ENCODE measurements at regions not wholly inside any gene's neighbourhood (a gene's known extent, or its start where the extent isn't known, plus 50 kb on each side); places are given as distances from the start of the nearest gene placed in this dataset.

- no peaks in the 10 kb centered on the region for H3K9me3 ChIP-seq (ENCODE audit: insufficient read depth, low read depth)
- H3K27ac ChIP-seq, result no peak overlapping the region
- H4K20me1 ChIP-seq (ENCODE audit: insufficient read depth), result no peaks in the 10 kb centered on the region
- no TSS peak for BruUV-seq (replicated peaks)
- no peaks in the 10 kb centered on the region for H3K27me3 ChIP-seq (ENCODE audit: insufficient read depth, low read depth)
- intact Hi-C loops (cut with micrococcal nuclease; ENCODE audit: unreplicated experiment), result no loop called here
- H3K4me3 ChIP-seq, result no peak overlapping the region
- no peaks in the 10 kb centered on the region for H3K79me2 ChIP-seq (ENCODE audit: low read depth)
- no peak overlapping the region for H3K4me2 ChIP-seq
- H3F3A ChIP-seq (ENCODE audit: insufficient read depth, low read depth), result no peaks in the 10 kb centered on the region
- ChIA-PET CTCF (no interaction called here), POLR2A (ENCODE audit: unreplicated experiment) (no interaction called here)
- H3K36me3 ChIP-seq (ENCODE audit: low read depth), result no peaks in the 10 kb centered on the region
- DNase-seq, result no peak
- peak overlapping the region; percentile 14; the same call in 1 of the 2 replicates for H2AFZ ChIP-seq
- TF ChIP-seq, protein P1, sequence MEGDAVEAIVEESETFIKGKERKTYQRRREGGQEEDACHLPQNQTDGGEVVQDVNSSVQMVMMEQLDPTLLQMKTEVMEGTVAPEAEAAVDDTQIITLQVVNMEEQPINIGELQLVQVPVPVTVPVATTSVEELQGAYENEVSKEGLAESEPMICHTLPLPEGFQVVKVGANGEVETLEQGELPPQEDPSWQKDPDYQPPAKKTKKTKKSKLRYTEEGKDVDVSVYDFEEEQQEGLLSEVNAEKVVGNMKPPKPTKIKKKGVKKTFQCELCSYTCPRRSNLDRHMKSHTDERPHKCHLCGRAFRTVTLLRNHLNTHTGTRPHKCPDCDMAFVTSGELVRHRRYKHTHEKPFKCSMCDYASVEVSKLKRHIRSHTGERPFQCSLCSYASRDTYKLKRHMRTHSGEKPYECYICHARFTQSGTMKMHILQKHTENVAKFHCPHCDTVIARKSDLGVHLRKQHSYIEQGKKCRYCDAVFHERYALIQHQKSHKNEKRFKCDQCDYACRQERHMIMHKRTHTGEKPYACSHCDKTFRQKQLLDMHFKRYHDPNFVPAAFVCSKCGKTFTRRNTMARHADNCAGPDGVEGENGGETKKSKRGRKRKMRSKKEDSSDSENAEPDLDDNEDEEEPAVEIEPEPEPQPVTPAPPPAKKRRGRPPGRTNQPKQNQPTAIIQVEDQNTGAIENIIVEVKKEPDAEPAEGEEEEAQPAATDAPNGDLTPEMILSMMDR (conservative IDR thresholded peaks at IDR 0.05), result no peak
- TF ChIP-seq EZH2 (IDR thresholded peaks at IDR 0.05; ENCODE audit: low read depth), result no peak
- H3K9me2 ChIP-seq (ENCODE audit: insufficient read depth), result 0 out of 2 replicates have a peak, but pooled peaks cover 14% of the 10 kb centered on the region
- H3K4me1 ChIP-seq (replicated peaks; ENCODE audit: insufficient read depth), result no peaks in the 10 kb centered on the region
These were observed 393.2 kb downstream of the COL11A1 start for GRCh38 chr1:102715150-102715549.

- ChIA-PET CTCF (no interaction called here), POLR2A (ENCODE audit: unreplicated experiment) (no interaction called here)
- Histone ChIP-seq H2AFZ (no peak overlapping the region), H3K36me3 (ENCODE audit: low read depth) (no peaks in the 10 kb centered on the region), H3K9me2 (ENCODE audit: insufficient read depth) (no peaks in the 10 kb centered on the region), H3K9me3 (ENCODE audit: insufficient read depth, low read depth) (0 out of 2 replicates have a peak, but pooled peaks cover 3% of the 10 kb centered on the region), H3K4me3 (no peak overlapping the region), H3K4me1 (replicated peaks; ENCODE audit: insufficient read depth) (no peaks in the 10 kb centered on the region), H3K79me2 (ENCODE audit: low read depth) (no peaks in the 10 kb centered on the region), H3K27me3 (ENCODE audit: insufficient read depth, low read depth) (no peaks in the 10 kb centered on the region), H3F3A (ENCODE audit: insufficient read depth, low read depth) (no peaks in the 10 kb centered on the region; the same call in 1 of the 2 replicates), H4K20me1 (ENCODE audit: insufficient read depth) (no peaks in the 10 kb centered on the region), H3K4me2 (no peak overlapping the region), H3K27ac (no peak overlapping the region)
- TF ChIP-seq, protein P1 (conservative IDR thresholded peaks at IDR 0.05), result no peak
- no peak for TF ChIP-seq EZH2 (IDR thresholded peaks at IDR 0.05; ENCODE audit: low read depth)
- DNase-seq, result no peak
- BruUV-seq (replicated peaks), result no TSS peak
- intact Hi-C loops (cut with micrococcal nuclease; ENCODE audit: unreplicated experiment), result no loop called here
These were observed 408.8 kb downstream of the COL11A1 start for GRCh38 chr1:102699524-102699923.

- no peaks in the 10 kb centered on the region; the same call in 1 of the 2 replicates for H3K9me3 ChIP-seq (ENCODE audit: insufficient read depth, low read depth)
- H3K9me2 ChIP-seq (ENCODE audit: insufficient read depth), result no peaks in the 10 kb centered on the region
- no peak overlapping the region for H2AFZ ChIP-seq
- H3K27ac ChIP-seq, result no peak overlapping the region
- no peaks in the 10 kb centered on the region for H3K79me2 ChIP-seq (ENCODE audit: low read depth)
- TF ChIP-seq, protein P1 (conservative IDR thresholded peaks at IDR 0.05), result no peak
- no peak for TF ChIP-seq EZH2 (IDR thresholded peaks at IDR 0.05; ENCODE audit: low read depth)
- CTCF ChIA-PET, result no interaction called here
- H3K4me1 ChIP-seq (replicated peaks; ENCODE audit: insufficient read depth), result no peaks in the 10 kb centered on the region
- no peak overlapping the region for H3K4me2 ChIP-seq
- H3K27me3 ChIP-seq (ENCODE audit: insufficient read depth, low read depth), result no peaks in the 10 kb centered on the region
- intact Hi-C loops (cut with micrococcal nuclease; ENCODE audit: unreplicated experiment), result no loop called here
- H3K36me3 ChIP-seq (ENCODE audit: low read depth), result no peaks in the 10 kb centered on the region
- H3F3A ChIP-seq (ENCODE audit: insufficient read depth, low read depth), result no peaks in the 10 kb centered on the region
- DNase-seq, result no peak
- POLR2A ChIA-PET (ENCODE audit: unreplicated experiment), result no interaction called here
- BruUV-seq (replicated peaks), result no TSS peak
- no peak overlapping the region for H3K4me3 ChIP-seq
- no peaks in the 10 kb centered on the region for H4K20me1 ChIP-seq (ENCODE audit: insufficient read depth)
These were observed 415.0 kb downstream of the COL11A1 start for GRCh38 chr1:102693345-102693744.

Measured in PC-9 (cell line).